Neural progenitor cell (in vitro differentiated cells): ENCODE measurements at regions not wholly inside any gene's neighbourhood (a gene's known extent, or its start where the extent isn't known, plus 50 kb on each side); places are given as distances from the start of the nearest gene placed in this dataset.

ENCODE experiments used
- CTCF ChIP-seq: fragments of 200-600 bp; sonication (generic); IDR thresholded peaks from 2 replicates; pipeline ENCODE4 v1.5.1; 2017; ENCODE audit warnings: antibody characterized with exemption, mild to moderate bottlenecking
- EZH2 ChIP-seq: fragments of 200-600 bp; sonication (generic); IDR thresholded peaks from 2 replicates; pipeline ENCODE4 v1.6.1; 2017; ENCODE audit warnings: antibody characterized with exemption, mild to moderate bottlenecking, moderate library complexity

DNA sequence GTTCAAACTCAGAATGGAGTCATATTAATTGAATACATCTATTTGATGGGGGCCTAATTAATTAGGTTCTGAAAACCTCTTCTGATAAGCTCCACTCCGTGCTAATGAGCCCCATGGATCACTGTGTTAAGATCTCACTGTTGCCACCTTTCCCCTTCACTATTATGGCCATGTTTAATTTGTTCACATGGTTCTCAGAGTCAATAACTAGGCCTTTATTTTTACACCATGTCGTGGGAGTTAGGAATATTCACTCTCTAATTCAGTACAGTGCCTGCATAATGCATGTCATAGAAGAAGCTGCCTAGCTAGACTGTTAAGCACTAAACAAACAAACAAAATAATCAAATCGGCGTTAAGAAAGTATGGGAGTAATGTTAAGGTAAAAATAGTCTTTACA is 84.9 kb downstream of the EDEM1 start:
- TF ChIP-seq CTCF (no peak), EZH2 (no peak)
